Testis (tissue), 2 donors: ENCODE measurements at regions not wholly inside any gene's neighbourhood (a gene's known extent, or its start where the extent isn't known, plus 50 kb on each side); places are given as distances from the start of the nearest gene placed in this dataset.

Experiments
- POLR2A ChIP-seq: fragments of 450-650 bp; IDR thresholded peaks from one replicate; pipeline ENCODE4 v1.6.1; 2017; ENCODE audit warnings: antibody characterized with exemption, mild to moderate bottlenecking, moderate library complexity
- TF ChIP-seq, protein P1 (sequence below), 3 experiments: fragments of 450-650 bp in 2 of 3; fragments of 200-600 bp in 1 of 3; sonication (generic) in 1 of 3; IDR thresholded peaks; one replicate each; pipeline ENCODE4 v1.5.1; 2016 to 2019; ENCODE audit warnings: antibody characterized with exemption in 3 of 3, mild to moderate bottlenecking in 2 of 3, moderate library complexity in 1 of 3

DNA sequence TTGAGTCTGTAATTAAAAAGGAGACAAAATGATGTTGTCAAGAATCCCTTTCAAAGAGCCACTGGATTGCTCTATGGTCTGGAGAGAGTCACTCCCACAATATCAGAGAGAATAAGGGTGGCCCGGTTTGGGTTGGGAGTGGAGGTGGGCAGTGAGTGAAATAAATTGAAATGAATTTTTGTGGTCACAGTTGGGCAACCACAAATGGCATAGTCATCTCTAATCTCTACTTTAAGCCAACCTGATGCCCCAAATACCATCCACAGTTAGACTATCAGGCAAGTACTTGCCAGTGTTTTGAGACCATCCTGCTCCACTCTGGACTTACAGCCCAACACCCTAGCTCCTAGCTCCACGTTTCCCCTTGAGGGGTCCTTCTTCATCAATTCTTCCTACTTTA lies 559.7 kb downstream of the BCL11A start:
- TF ChIP-seq, protein P1, sequence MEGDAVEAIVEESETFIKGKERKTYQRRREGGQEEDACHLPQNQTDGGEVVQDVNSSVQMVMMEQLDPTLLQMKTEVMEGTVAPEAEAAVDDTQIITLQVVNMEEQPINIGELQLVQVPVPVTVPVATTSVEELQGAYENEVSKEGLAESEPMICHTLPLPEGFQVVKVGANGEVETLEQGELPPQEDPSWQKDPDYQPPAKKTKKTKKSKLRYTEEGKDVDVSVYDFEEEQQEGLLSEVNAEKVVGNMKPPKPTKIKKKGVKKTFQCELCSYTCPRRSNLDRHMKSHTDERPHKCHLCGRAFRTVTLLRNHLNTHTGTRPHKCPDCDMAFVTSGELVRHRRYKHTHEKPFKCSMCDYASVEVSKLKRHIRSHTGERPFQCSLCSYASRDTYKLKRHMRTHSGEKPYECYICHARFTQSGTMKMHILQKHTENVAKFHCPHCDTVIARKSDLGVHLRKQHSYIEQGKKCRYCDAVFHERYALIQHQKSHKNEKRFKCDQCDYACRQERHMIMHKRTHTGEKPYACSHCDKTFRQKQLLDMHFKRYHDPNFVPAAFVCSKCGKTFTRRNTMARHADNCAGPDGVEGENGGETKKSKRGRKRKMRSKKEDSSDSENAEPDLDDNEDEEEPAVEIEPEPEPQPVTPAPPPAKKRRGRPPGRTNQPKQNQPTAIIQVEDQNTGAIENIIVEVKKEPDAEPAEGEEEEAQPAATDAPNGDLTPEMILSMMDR (IDR thresholded peaks at IDR 0.05): no peak
- TF ChIP-seq POLR2A: no peak
